8988T (cell line): ENCODE measurements at regions not wholly inside any gene's neighbourhood (a gene's known extent, or its start where the extent isn't known, plus 50 kb on each side); places are given as distances from the start of the nearest gene placed in this dataset.
"Not testable (repeated sequence)": the region's sequence is repeated elsewhere in the genome, so short reads cannot be mapped to it uniquely, and the experiment has no call there.

ENCODE experiments used
- DNase-seq: peaks from one replicate; pipeline ENCODE4 v3.0.0; 2011

- DNase-seq: no peak
These were observed 772.7 kb downstream of the PRELID2 start for GRCh38 chr5:145062280-145063062.

DNA sequence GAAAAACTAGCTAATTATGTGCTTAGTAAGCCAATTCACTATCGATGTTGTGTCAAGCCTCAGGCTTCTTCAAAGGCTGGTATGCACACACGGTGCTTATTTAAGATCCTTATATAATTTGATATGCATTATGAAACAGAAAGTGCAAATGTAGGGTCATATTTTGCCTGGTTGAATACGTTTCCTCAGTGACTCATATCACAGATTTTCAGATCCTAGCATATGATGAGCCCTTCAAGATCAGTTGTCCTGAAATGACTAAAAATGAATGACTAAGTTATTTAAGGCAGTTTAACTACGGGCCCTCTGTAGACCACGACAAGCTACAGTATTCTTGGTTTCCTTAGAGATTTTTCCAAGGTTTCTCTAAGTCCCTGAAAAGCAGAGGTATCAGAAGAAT lies 778.3 kb downstream of the PRELID2 start:
- no peak for DNase-seq

- DNase-seq: no peak
These were observed 785.0 kb downstream of the PRELID2 start for GRCh38 chr5:145050181-145050580.

- DNase-seq: no peak
These were observed 790.2 kb downstream of the PRELID2 start for GRCh38 chr5:145044970-145045369.

DNA sequence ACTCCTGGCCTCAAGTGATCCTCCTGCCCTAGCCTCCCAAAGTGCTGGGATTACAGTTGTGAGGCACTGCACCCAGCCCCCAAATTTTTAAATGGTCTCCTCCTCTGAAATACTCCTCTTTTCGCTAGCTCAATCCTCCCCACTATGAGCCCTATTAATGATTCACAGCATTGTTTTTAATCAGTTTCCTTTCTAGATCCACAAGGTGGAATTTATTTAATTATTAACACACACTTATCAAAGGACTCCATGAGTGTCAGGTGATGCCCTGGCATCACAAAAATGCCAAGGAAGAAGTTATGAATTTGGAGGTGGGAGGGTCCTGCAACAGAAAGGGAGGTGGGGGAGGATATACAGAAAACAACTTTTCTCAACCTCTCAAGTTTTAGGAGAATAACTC lies 806.5 kb downstream of the PRELID2 start:
- no peak for DNase-seq

GRCh38 chr5:145027286-145027685 lies 807.9 kb downstream of the PRELID2 start:
- no peak for DNase-seq

DNA sequence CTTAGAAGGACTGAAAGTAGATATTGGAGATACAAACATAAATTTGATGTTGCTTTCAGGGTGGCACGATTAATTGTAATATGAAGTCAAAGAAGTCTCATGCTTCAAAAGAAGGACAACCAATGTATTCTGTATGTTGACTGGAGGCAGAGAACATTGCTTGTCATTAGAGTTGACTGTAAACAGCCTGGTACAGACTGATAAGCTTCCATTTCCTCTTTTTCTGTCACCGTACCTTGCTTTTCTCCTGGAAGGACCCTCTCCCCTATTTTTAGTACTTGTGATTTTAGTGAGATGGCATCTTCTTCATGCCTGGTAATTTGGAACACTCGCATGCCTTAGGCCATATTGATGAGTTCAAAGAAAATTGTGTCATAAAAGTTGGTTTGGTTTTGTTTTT lies 809.4 kb downstream of the PRELID2 start:
- no peak for DNase-seq

- DNase-seq: no peak
These were observed 820.0 kb downstream of the PRELID2 start for GRCh38 chr5:145015146-145015545.

GRCh38 chr5:145014109-145014508 lies 821.0 kb downstream of the PRELID2 start:
- no peak for DNase-seq

DNA sequence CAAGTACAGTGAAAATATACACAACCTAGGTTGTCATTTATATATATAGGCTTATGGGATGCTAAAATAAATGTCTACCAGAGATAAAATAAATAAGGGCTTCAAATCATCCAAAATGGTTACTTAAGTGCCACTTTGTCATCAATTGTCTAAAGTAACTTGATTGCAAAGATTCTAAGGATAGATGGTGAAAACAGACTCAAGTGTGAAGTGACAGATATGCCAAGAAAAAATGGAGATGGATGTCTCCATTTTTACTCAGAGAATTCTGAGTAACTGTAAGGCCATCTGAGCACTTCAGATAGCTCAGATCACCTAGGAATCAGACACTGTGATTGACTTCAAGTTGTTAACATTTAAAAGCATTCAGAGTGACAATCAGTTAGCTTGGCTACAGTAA lies 824.3 kb downstream of the PRELID2 start:
- no peak for DNase-seq

GRCh38 chr5:145008876-145009530 lies 826.1 kb downstream of the PRELID2 start:
- DNase-seq: no peak

DNA sequence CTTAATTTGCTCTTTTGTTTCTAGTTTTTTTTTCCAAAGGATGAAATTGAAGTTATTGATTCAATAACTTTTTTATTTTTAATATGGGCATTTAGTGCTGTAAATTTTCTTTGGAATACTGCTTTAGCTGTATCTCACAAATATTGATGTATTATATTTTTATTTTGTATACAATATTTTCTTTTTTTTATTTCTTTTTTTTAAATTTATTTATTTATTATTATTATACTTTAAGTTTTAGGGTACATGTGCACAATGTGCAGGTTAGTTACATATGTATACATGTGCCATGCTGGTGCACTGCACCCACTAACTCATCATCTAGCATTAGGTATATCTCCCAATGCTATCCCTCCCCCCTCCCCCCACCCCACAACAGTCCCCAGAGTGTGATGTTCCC lies 823.7 kb downstream of the KCTD16 start:
- not testable (repeated sequence) for DNase-seq

DNA sequence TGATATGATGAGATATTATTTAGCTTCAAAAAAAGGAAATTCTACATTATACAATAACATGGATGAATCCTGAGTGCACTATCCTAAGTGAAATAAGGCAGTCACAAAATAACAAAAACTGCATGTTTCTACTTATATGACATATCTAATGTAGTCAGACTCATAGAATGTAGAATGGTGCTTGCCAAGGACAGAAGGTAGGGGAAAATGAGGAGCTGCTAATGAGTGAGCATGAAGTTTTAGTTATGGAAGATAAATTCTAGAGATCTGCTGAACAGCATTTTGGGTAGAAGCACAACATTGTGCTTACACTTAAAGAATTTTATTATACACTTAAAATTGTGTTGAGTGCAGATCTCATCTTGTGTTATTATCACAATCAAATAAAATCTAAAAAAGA lies 812.4 kb downstream of the KCTD16 start:
- DNase-seq: no peak

- DNase-seq: no peak
These were observed 809.0 kb downstream of the KCTD16 start for GRCh38 chr5:144979516-144980264.

DNA sequence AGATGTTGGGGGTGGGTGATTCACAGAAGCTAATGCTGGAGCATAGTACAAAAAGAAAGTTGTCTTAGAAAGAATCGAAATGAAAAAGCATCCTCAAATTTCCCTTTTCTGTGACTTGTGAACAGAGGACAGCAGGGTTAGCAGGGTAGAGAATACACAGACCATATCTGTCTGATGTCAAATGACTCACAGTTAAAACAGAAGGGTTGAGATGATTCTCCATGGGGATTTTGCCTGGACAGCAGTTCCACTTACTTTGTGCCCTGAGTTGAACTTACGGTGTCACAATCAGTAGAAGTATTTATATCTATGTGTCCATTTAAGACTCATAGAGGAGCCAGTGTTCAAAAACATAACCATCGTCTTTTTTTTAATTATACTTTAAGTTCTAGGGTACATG lies 801.6 kb downstream of the KCTD16 start:
- no peak for DNase-seq

DNA sequence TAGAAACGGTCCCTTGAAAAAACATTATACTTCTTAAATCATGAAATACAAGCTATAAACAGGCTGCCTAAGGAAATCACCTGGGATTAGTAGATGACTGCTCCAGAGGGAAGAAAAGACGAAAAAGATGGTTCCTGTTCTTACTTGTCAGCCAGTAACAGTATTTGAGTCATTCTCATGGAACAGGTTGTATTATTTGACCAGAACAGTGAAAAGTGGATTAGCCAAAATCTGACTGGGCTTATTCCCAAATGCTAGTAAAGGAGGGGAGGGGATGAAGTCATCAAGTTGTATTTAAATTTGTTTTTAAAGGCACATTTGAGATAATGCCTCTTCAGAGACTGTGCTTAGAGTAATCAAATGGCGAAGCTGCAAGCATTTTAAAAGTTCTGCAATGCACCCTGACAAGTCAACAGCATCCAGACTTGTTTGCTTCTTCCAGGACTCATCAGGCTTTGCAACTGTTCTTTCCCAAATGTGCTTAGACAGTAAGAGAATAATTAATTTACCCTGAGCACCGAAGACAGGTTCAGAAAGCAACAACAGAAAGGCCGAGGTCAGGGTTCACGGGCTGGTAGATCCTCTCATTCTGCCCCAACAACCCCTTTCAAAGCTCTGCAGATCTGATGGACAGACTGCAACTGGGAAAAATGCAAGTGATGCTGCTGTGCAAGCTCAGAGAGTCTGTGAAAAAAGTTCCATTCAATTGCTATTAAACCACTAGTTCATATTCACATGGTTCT lies 800.6 kb downstream of the KCTD16 start:
- no peak for DNase-seq

GRCh38 chr5:144960296-144960695 lies 789.6 kb downstream of the KCTD16 start:
- no peak for DNase-seq

- DNase-seq: no peak
These were observed 787.3 kb downstream of the KCTD16 start for GRCh38 chr5:144958002-144958401.

- no peak for DNase-seq
These were observed 780.3 kb downstream of the KCTD16 start for GRCh38 chr5:144950996-144951395.

- no peak for DNase-seq
These were observed 776.4 kb downstream of the KCTD16 start for GRCh38 chr5:144947023-144947422.

DNA sequence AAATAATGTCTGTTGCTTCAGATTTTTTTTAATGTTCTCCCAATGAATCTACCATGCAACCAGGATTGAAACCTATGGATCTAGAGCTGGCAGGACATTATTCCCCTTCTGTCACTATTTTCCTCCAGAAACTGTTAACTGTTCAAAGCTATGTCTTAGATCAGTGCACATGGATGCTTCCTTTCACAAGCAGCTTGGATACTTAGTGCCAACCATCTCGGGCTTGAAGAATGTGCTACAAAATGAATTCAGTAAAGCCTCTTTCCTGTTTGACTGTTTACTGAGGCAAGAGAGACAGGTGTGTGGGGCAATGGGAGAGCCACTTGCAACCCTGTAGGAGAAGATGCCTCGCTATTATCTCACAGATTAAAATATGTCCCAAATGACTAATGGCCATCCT lies 774.8 kb downstream of the KCTD16 start:
- DNase-seq: no peak

DNA sequence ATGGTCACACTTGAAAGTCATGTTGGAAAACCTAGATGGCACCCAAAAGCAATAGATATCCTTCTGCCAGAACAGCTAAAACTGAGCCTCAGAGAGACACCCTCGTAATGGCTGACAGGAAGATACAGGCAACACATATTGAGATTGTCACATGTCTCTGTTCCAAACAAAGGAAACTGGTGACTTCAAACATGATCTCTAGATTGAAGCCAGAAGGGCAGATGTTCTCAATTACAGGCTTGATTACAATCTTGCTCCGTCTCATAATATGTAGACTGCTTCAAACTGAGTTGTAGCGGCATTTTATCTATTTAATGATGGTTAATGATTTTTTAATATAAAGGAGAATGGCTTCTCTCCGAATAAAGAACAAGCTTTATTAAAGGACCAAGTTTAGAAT lies 774.3 kb downstream of the KCTD16 start:
- DNase-seq: no peak

DNA sequence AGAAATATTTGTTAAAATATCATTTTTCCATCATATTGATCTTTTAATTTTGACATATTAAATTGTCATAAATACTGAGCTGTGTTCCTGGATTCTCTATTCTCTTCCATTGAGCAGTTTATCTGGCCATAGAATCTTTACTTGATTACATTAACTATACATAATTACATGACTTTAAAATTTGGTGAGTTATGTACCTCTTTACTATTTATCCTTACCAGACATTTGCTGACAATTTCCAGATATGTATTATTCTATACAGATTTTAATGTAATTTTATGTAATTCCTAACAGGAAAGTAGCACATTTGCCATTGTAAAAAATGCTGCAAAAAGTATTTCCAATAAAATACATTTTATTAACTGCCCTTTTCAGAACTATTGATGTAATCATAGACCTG lies 770.3 kb downstream of the KCTD16 start:
- no peak for DNase-seq
